GM12878 (cell line): ENCODE measurements at regions not wholly inside any gene's neighbourhood (a gene's known extent, or its start where the extent isn't known, plus 50 kb on each side); places are given as distances from the start of the nearest gene placed in this dataset.

Source experiments
- ATAC-seq: fragments of 200-7000 bp; cut with Tn5 transposase; 3 replicates; pipeline ENCODE4 v1.9.1; 2020; ENCODE audit warnings: mild to moderate bottlenecking, moderate library complexity
- BruUV-seq: library from RNA; stranded (reverse); fragments of 400-500 nt; replicated peaks from 2 replicates; lab custom pipeline; 2021; lab: Mats Ljungman, UMichigan
- CTCF ChIA-PET: fragments of 300-600 bp; sonication (Branson Sonifier 250); formaldehyde crosslinking; extraction: SDS; loops from one replicate; lab custom pipeline; 2021; ENCODE audit warnings: inconsistent platforms; lab: Yijun Ruan, JAX
- POLR2A ChIA-PET: fragments of 350-600 bp; formaldehyde crosslinking; extraction: SDS; loops from one replicate; lab custom pipeline; 2021; ENCODE audit warnings: inconsistent platforms; lab: Charles Lee
- RAD21 ChIA-PET: fragments of 300-600 bp; sonication (Branson Sonifier 250); formaldehyde crosslinking; loops from one replicate; lab custom pipeline; 2023; ENCODE audit warnings: antibody characterized with exemption; ENCODE audit not compliant: unreplicated experiment; lab: Charles Lee
- SMC1A ChIA-PET: fragments of 300-600 bp; sonication (Branson Sonifier 250); formaldehyde crosslinking; loops from one replicate; lab custom pipeline; 2023; ENCODE audit not compliant: unreplicated experiment, uncharacterized antibody; lab: Charles Lee
- DNase-seq: peaks from one replicate; pipeline ENCODE4 v3.0.0-alpha.2; 2011; ENCODE audit warnings: low read depth, low spot score
- FAIRE-seq: peaks from 3 replicates; lab custom pipeline; 2011; peaks lifted over from hg19 to GRCh38; lab: Jason Lieb, UNC
- H2AFZ ChIP-seq: 2 replicates; pipeline ENCODE4 v1.6.0; 2011; ENCODE audit warnings: low read depth, low read length, control low read depth; ENCODE audit not compliant: control insufficient read depth
- H3K27ac ChIP-seq: 2 replicates; pipeline ENCODE4 v1.5.1; 2011; ENCODE audit warnings: control low read depth; ENCODE audit not compliant: control insufficient read depth, insufficient read depth
- H3K27me3 ChIP-seq, 2 experiments: replicated peaks in 1 of 2; 2 replicates each; pipeline versions ENCODE4 v1.6.0 to v1.6.1; 2011; ENCODE audit warnings: low read length in 1 of 2; ENCODE audit not compliant: control insufficient read depth in 2 of 2, insufficient read depth in 2 of 2
- H3K36me3 ChIP-seq, 2 experiments: 2 replicates each; pipeline ENCODE4 v1.5.1; 2011; ENCODE audit warnings: low read length in 1 of 2; ENCODE audit not compliant: control insufficient read depth in 2 of 2, insufficient read depth in 2 of 2
- H3K4me1 ChIP-seq: 2 replicates; pipeline ENCODE4 v1.6.1; 2011; ENCODE audit warnings: mild to moderate bottlenecking, low read length, moderate library complexity, mixed read lengths; ENCODE audit not compliant: control insufficient read depth, insufficient read depth
- H3K4me2 ChIP-seq: 2 replicates; pipeline ENCODE4 v1.6.0; 2011; ENCODE audit warnings: control low read depth; ENCODE audit not compliant: control insufficient read depth, insufficient read depth
- H3K4me3 ChIP-seq: fragments of 200-600 bp; sonication (generic); 2 replicates; pipeline ENCODE4 v1.5.1; 2016
- H3K79me2 ChIP-seq: 2 replicates; pipeline ENCODE4 v1.6.0; 2011; ENCODE audit warnings: low read length; ENCODE audit not compliant: control insufficient read depth, insufficient read depth
- H3K9ac ChIP-seq: 2 replicates; pipeline ENCODE4 v1.8.0; 2011; ENCODE audit warnings: low read length, control low read depth, mixed read lengths; ENCODE audit not compliant: control insufficient read depth, insufficient read depth
- H3K9me3 ChIP-seq: replicated peaks from 3 replicates; pipeline ENCODE4 v1.5.1; 2011; ENCODE audit warnings: mild to moderate bottlenecking, low read length; ENCODE audit not compliant: control insufficient read depth, insufficient read depth
- H4K20me1 ChIP-seq: 2 replicates; pipeline ENCODE4 v1.6.0; 2011; ENCODE audit not compliant: control insufficient read depth, insufficient read depth
- BRCA1 ChIP-seq: IDR thresholded peaks from 2 replicates; pipeline ENCODE4 v1.6.1; 2011; ENCODE audit warnings: low read depth, low read length, improper control_type of control experiment
- SMARCA5 ChIP-seq: fragments of 450-650 bp; IDR thresholded peaks from 2 replicates; pipeline ENCODE4 v1.6.1; 2017; ENCODE audit warnings: mild to moderate bottlenecking
- SUPT20H ChIP-seq: IDR thresholded peaks from 2 replicates; pipeline ENCODE4 v1.6.1; 2011; ENCODE audit warnings: low read depth, mild to moderate bottlenecking, low read length, moderate library complexity, borderline replicate concordance; ENCODE audit not compliant: control insufficient read depth
- WGBS: methylation state at CpG from one replicate; pipeline ENCODE4 v1.1.6; 2016; ENCODE audit warnings: low lambda C conversion rate; ENCODE audit not compliant: insufficient replicate concordance, insufficient coverage; ENCODE audit errors: missing lambda C conversion rate; 5-methylcytosine and 5-hydroxymethylcytosine counted together
- in situ Hi-C: fragments of 300-500 bp; cut with MboI; formaldehyde crosslinking; loops from 9 replicates; pipeline ENCODE4 v1.14.3; 2018; ENCODE audit warnings: mixed read lengths
- intact Hi-C: fragments of 100-400 bp; cut with micrococcal nuclease; formaldehyde crosslinking; loops from one replicate; pipeline ENCODE4 v1.14.2; 2022; ENCODE audit not compliant: unreplicated experiment
- TF ChIP-seq, protein P1 (sequence below): fragments of 450-650 bp; IDR thresholded peaks from 2 replicates; pipeline ENCODE4 v1.6.1; 2016; ENCODE audit warnings: mild to moderate bottlenecking
- TF ChIP-seq, protein P2 (sequence below): fragments of 450-650 bp; formaldehyde crosslinking; IDR thresholded peaks from 2 replicates; pipeline ENCODE4 v1.4.0; 2022; ENCODE audit warnings: mild to moderate bottlenecking, moderate library complexity

DNA sequence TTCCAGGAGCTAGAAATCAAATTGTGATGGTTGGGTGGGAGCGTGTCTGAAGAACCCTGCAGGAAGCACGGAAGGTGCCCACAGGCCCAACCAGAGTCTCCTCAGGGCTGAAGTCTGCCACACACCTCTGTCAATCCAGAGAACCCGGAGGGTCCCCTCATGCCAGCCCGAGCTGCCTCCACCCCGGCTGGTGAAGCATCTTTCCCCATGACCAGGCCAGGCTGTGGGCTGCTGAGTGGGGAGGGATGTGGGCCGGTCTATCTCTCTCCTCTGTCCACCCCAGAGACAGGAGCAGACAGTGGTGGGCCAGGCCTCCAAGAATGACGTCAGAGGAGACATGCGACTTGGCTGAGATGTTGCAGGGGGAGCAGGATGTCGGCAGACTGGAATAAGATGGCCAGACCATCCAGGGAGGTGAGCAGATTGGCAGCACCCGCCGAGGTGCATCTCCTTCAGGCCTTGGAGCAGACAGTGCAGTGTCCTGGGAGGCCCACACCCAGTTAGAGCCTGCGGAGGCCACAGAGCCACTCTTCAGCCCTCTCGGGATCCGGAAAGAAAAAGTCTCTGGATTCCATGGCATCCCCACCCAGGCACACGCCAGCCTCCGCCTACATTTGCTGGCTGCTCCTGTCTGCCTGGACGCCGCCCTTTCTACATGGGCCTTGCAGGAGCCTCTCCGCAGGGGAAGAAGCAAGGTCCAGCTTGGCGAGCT, 1524.9 kb downstream of the BRD1 start:
- TF ChIP-seq SMARCA5 = no peak
- TF ChIP-seq, protein P1, sequence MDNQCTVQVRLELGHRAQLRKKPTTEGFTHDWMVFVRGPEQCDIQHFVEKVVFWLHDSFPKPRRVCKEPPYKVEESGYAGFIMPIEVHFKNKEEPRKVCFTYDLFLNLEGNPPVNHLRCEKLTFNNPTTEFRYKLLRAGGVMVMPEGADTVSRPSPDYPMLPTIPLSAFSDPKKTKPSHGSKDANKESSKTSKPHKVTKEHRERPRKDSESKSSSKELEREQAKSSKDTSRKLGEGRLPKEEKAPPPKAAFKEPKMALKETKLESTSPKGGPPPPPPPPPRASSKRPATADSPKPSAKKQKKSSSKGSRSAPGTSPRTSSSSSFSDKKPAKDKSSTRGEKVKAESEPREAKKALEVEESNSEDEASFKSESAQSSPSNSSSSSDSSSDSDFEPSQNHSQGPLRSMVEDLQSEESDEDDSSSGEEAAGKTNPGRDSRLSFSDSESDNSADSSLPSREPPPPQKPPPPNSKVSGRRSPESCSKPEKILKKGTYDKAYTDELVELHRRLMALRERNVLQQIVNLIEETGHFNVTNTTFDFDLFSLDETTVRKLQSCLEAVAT = no peak
- TF ChIP-seq BRCA1 = no peak
- no peak for TF ChIP-seq SUPT20H
- TF ChIP-seq, protein P2, sequence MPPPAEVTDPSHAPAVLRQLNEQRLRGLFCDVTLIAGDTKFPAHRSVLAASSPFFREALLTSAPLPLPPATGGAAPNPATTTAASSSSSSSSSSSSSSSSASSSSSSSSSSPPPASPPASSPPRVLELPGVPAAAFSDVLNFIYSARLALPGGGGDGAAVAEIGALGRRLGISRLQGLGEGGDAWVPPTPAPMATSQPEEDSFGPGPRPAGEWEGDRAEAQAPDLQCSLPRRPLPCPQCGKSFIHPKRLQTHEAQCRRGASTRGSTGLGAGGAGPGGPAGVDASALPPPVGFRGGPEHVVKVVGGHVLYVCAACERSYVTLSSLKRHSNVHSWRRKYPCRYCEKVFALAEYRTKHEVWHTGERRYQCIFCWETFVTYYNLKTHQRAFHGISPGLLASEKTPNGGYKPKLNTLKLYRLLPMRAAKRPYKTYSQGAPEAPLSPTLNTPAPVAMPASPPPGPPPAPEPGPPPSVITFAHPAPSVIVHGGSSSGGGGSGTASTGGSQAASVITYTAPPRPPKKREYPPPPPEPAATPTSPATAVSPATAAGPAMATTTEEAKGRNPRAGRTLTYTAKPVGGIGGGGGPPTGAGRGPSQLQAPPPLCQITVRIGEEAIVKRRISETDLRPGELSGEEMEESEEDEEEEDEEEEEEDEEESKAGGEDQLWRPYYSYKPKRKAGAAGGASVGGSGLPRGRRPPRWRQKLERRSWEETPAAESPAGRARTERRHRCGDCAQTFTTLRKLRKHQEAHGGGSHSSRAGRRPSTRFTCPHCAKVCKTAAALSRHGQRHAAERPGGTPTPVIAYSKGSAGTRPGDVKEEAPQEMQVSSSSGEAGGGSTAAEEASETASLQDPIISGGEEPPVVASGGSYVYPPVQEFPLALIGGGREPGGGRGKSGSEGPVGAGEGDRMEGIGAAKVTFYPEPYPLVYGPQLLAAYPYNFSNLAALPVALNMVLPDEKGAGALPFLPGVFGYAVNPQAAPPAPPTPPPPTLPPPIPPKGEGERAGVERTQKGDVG (CRISPR knock-in tag) = no peak
- Histone ChIP-seq H3K36me3 (no peaks in the 10 kb centered on the region), H3K4me1 (no peaks in the 10 kb centered on the region), H3K4me2 (no peak overlapping the region), H3K4me3 (no peak overlapping the region), H4K20me1 (no peaks in the 10 kb centered on the region), H3K9ac (no peak overlapping the region), H3K27me3 (no peaks in the 10 kb centered on the region), H3K9me3 (no peaks in the 10 kb centered on the region; the same call in 2 of the 3 replicates), H3K27ac (no peak overlapping the region), H3K79me2 (no peaks in the 10 kb centered on the region), H2AFZ (no peak overlapping the region)
- no peak for FAIRE-seq
- POLR2A ChIA-PET = no interaction called here
- RAD21 ChIA-PET = no interaction called here
- WGBS = 19% methylated on average over 19 of the region's 20 CpGs
- no peak for ATAC-seq
- DNase-seq = no peak
- in situ Hi-C loops = no loop called here
- intact Hi-C loops = no loop called here
- SMC1A ChIA-PET = no interaction called here
- BruUV-seq = no TSS peak
- CTCF ChIA-PET = no interaction called here
